Aorta (tissue), 5 donors: ENCODE measurements at regions not wholly inside any gene's neighbourhood (a gene's known extent, or its start where the extent isn't known, plus 50 kb on each side); places are given as distances from the start of the nearest gene placed in this dataset.

Source experiments
- ATAC-seq: fragments of 200-7000 bp; cut with Tn5 transposase; one replicate; pipeline ENCODE4 v1.9.1; 2022; ENCODE audit warnings: moderate library complexity; ENCODE audit not compliant: low FRiP score
- DNase-seq, 2 donors: peaks; one replicate each; pipeline ENCODE4 v3.0.0-alpha.2; 2020
- H3K27ac ChIP-seq, 2 donors: one replicate each; pipeline ENCODE4 v1.5.1; 2013; ENCODE audit warnings: low read length in 2 of 2, mild to moderate bottlenecking in 2 of 2, moderate library complexity in 2 of 2, control low read depth in 1 of 2, inconsistent platforms in 1 of 2, low read depth in 1 of 2
- H3K27me3 ChIP-seq, 2 donors: one replicate each; pipeline ENCODE4 v1.6.1; 2013; ENCODE audit warnings: control low read depth in 1 of 2, low read length in 1 of 2, mild to moderate bottlenecking in 1 of 2, moderate library complexity in 1 of 2; ENCODE audit not compliant: insufficient read depth in 2 of 2, control insufficient read depth in 1 of 2
- H3K36me3 ChIP-seq, 2 donors: one replicate each; pipeline ENCODE4 v1.6.1; 2013; ENCODE audit warnings: control low read depth in 1 of 2, low read length in 1 of 2, mild to moderate bottlenecking in 1 of 2; ENCODE audit not compliant: insufficient read depth in 2 of 2, control insufficient read depth in 1 of 2
- H3K4me1 ChIP-seq, 2 donors: one replicate each; pipeline ENCODE4 v1.6.1; 2013; ENCODE audit warnings: low read length in 2 of 2, control low read depth in 1 of 2, mild to moderate bottlenecking in 1 of 2, moderate library complexity in 1 of 2; ENCODE audit not compliant: insufficient read depth in 2 of 2, control insufficient read depth in 1 of 2
- H3K4me3 ChIP-seq, 2 donors: one replicate each; pipeline ENCODE4 v1.5.1; 2013; ENCODE audit warnings: low read length in 2 of 2, control low read depth in 1 of 2, mild to moderate bottlenecking in 1 of 2
- H3K9me3 ChIP-seq: one replicate; pipeline ENCODE4 v1.6.1; 2013; ENCODE audit warnings: mild to moderate bottlenecking, low read length; ENCODE audit not compliant: control insufficient read depth
- WGBS, 2 donors: extraction: QIAGEN DNeasy Blood & Tissue Kit; methylation state at CpG; one replicate each; pipeline ENCODE4 v1.1.7; 2013; 5-methylcytosine and 5-hydroxymethylcytosine counted together
- intact Hi-C, 2 donors: fragments of 100-400 bp; cut with DNase I; formaldehyde crosslinking; loops; one replicate each; pipeline versions ENCODE4 v1.14.2 to v1.15.0; 2022
- donor health status: healthy with polysubstance abuse.
- donor health status: Bipolar disorder and iron deficiency.
- donor health status: DM: no; HTN: no; CAD: no.
- donor health status: DM: no; HTN: no; CAD: no.
- donor health status: DM: yes; HTN: yes; CAD: no.

DNA sequence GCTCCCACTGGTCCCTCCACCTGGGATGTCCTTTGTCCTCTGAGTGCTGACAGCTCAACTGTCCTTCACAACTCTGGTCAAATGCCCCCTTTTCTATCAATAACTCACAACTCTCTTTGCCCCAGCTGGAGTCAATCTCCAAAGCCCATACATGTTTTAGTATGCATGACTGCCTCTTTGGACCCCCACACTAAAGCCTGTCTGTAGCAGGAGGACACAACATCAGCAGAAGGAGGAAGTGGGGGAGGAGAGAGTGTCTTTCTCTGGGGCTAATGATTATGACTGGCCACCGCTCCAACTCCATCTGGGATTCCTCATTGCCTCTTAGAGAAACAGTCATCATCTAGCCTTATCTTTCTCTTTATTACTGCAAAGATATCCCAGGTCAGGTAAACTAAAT lies 186.6 kb upstream of the FGGY start:
- 100% methylated on average over 1 of the region's 1 CpG for WGBS, 2 donors
- Histone ChIP-seq H3K4me3 (no peak overlapping the region), H3K9me3 (no peaks in the 10 kb centered on the region), H3K27ac (no peak overlapping the region), H3K4me1 (peaks cover 0 to 7% of the 10 kb centered on the region in 2 donors), H3K27me3 (no peaks in the 10 kb centered on the region), H3K36me3 (no peaks in the 10 kb centered on the region)
- DNase-seq (no peak), ATAC-seq (no peak)
- intact Hi-C loops: no loop called here

DNA sequence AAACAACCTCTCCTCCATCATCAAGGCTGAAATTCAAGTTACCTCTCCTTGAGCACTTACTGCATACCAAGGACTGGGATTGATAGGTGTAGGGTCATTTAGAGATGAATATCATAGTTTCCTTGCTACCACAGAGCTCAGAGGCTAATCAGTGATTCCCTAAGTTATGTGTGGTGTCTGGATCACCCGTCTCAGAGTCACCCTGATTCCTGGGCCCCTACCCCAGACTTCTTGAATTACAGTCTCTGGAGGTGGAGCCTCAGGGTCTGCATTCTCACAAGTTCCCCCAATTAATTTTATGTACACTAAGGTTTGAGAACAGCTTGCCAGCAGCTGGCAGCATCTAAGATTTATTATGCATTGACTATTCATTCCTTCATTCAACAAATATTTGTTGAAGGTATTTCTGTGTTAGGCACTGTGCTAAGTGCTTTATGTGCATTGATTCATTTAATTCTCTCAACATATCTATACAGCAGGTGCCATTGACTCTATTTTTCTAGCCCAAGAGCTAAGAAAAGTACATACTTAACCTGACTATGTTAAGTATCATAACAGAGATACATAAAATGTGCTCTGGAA lies 182.9 kb upstream of the FGGY start:
- WGBS, 2 donors: 92 to 100% methylated on average over 1 of the region's 1 CpG
- H3K27me3 ChIP-seq: no peaks in the 10 kb centered on the region
- no peak for DNase-seq
- no peaks in the 10 kb centered on the region for H3K9me3 ChIP-seq
- ATAC-seq: no peak
- intact Hi-C loops: no loop called here
- H3K4me1 ChIP-seq: no peaks in the 10 kb centered on the region
- no peak overlapping the region for H3K4me3 ChIP-seq
- H3K27ac ChIP-seq: no peak overlapping the region
- H3K36me3 ChIP-seq: no peaks in the 10 kb centered on the region

DNA sequence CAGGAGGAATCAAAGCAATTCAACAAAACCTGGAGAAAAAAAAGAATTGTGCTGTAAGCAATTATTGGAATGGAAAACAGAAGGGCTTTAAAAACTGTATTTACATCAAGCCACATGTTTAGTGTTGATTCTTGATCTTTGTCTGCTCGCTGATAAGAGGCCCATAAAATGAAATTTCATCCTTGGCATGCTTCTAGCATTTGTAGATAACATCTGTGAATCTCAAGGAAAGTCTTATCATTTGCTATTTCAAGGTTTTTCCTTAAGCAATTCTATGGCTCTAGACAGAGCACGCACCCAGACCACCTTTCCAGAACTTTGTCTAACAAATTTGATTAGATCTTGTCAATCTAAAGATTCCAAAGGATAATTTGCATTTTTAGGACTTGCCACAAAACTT lies 181.0 kb upstream of the FGGY start:
- H3K27ac ChIP-seq: no peak overlapping the region
- H3K4me1 ChIP-seq: no peaks in the 10 kb centered on the region
- no peaks in the 10 kb centered on the region for H3K9me3 ChIP-seq
- H3K27me3 ChIP-seq: no peaks in the 10 kb centered on the region
- 96 to 98% methylated on average over 2 of the region's 2 CpGs for WGBS, 2 donors
- intact Hi-C loops: no loop called here
- no peak for DNase-seq
- no peak for ATAC-seq
- H3K36me3 ChIP-seq: no peaks in the 10 kb centered on the region
- H3K4me3 ChIP-seq: no peak overlapping the region

DNA sequence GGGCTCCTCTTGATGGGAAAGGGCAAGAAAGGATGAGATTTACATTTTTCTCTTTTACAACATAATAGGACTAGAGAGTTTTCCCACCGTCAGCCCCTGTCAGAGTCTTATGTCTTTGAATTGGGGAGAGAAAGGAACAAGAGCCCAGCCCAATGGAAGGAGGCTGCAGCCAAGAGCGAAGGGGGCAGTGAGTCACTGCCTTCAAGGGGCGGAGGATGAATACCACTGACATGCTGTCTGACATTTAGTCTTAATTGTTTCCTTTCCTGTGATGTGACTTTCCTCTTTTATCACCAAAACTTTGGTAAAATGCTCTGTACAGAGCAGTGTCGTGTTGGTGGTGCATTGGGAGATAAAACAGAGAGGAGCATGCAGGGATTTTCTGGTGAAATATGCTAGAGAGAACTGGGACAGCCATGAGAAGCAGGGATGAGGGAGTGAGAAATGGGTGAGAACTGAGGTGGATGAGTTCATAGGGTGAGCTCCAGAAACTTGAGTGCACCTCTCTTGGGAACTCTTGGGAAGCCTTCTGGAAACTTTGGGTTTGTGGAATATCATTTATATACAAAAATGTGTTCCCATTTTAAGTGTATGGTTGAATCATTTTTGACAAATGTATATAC lies 179.9 kb upstream of the FGGY start:
- Histone ChIP-seq H3K9me3 (no peaks in the 10 kb centered on the region), H3K36me3 (no peaks in the 10 kb centered on the region), H3K27me3 (no peaks in the 10 kb centered on the region), H3K27ac (no peak overlapping the region), H3K4me1 (no peaks in the 10 kb centered on the region), H3K4me3 (no peak overlapping the region)
- ATAC-seq: no peak
- WGBS, 2 donors: 83 to 84% methylated on average over 4 of the region's 4 CpGs
- no peak for DNase-seq
- intact Hi-C loops: no loop called here

DNA sequence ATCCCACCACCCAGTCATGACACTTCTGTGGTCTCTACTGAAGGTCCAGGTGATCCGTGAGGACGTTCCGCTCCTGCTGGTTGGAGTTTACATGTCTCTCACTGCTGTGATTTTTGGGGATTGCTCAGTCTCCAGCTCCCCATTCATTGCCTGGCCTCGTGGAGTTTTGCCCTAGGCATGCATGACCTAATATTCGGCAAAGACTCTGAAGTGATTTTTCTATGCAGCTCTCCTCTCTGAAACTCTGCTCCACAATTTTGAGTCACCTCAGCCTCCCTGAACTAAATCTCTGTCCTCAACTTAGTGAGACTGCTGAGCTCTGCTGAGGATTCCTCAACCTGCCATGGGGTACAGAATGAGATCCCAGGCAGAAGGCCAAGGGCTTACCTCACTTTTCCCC lies 174.4 kb upstream of the FGGY start:
- H3K36me3 ChIP-seq: no peaks in the 10 kb centered on the region
- no peak overlapping the region for H3K4me3 ChIP-seq
- H3K27ac ChIP-seq: no peak overlapping the region
- WGBS, 2 donors: 73 to 75% methylated on average over 5 of the region's 5 CpGs
- H3K4me1 ChIP-seq: peaks cover 0 to 4% of the 10 kb centered on the region in 2 donors
- intact Hi-C loops: no loop called here
- ATAC-seq (no peak), DNase-seq (no peak)
- no peaks in the 10 kb centered on the region for H3K9me3 ChIP-seq
- H3K27me3 ChIP-seq: no peaks in the 10 kb centered on the region

DNA sequence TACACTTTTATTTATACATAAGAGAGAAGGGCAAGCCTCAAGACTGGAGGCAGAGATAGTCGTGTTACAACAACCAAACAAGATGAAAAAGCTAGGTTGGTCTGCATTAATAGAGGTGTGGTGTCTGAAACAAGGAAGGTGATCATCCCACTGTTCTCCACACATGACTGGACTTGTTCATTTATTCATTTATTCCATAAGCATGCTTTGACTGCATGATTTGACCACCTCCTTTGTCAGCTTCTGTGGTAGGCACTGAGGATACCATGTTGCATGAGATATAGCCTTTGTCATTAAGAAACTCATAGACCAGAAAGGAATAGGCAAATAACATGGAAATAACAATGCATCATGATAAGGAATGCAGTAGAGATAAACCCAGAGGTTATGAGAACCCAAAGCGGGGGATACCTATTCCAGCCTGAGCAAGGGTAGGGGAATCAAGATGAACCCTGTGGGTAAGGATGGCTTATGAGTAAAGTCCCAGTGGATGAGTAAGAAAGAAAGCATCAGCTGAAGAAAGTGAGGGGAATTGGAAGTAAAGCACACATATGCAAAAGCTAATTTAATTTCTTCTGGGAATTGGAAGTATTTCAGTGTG lies 173.7 kb upstream of the FGGY start:
- H3K9me3 ChIP-seq: no peaks in the 10 kb centered on the region
- no peak for DNase-seq
- peaks cover 0 to 4% of the 10 kb centered on the region in 2 donors for H3K4me1 ChIP-seq
- no peaks in the 10 kb centered on the region for H3K27me3 ChIP-seq
- no peak for ATAC-seq
- H3K27ac ChIP-seq: no peak overlapping the region
- no peak overlapping the region for H3K4me3 ChIP-seq
- intact Hi-C loops: no loop called here
- H3K36me3 ChIP-seq: no peaks in the 10 kb centered on the region
- WGBS, 2 donors: 98 to 99% methylated on average over 2 of the region's 2 CpGs

DNA sequence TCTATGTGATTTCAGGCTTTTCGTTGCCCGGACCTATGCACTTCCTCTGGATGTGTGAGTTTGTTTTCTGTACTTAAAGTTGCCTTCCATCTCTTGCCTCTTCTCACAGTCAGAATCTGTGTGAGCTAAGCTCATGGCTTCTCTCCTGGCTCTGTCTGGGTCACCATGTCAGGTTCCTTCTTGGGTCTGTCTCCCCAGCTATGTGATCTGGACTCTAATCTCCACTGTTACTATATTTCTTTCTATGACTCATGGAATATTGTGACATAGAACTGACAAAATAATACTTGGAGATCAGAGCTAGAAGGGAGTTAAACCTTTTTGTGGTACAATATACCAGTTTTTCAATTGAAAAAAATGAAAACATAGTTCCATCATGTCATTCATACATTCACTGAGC lies 172.7 kb upstream of the FGGY start:
- H3K4me3 ChIP-seq: no peak overlapping the region
- no peaks in the 10 kb centered on the region for H3K9me3 ChIP-seq
- intact Hi-C loops: no loop called here
- no peaks in the 10 kb centered on the region for H3K27me3 ChIP-seq
- H3K27ac ChIP-seq: no peak overlapping the region
- ATAC-seq: no peak
- H3K36me3 ChIP-seq: no peaks in the 10 kb centered on the region
- WGBS, 2 donors: 94 to 97% methylated on average over 2 of the region's 2 CpGs
- peaks cover 0 to 4% of the 10 kb centered on the region in 2 donors for H3K4me1 ChIP-seq
- no peak for DNase-seq

DNA sequence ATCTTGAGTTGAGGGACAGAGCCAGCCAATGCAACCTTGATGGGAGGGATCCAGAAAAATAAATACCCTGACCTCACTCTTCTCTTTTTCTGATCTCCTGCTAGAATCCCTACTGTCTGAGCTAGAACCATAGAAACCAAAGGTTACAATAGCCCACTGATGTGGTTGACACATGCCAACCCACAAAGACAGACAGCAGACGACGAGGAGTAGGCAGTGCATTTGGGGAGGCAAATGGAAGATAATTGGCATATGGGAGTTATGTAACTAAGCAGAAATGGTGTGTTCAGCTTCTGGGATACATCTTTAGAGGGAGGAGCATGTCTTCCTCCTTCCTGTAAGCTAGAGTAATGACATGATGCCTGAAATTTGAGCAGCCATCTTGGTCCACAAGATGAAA lies 171.7 kb upstream of the FGGY start:
- WGBS, 2 donors: 98 to 100% methylated on average over 2 of the region's 2 CpGs

DNA sequence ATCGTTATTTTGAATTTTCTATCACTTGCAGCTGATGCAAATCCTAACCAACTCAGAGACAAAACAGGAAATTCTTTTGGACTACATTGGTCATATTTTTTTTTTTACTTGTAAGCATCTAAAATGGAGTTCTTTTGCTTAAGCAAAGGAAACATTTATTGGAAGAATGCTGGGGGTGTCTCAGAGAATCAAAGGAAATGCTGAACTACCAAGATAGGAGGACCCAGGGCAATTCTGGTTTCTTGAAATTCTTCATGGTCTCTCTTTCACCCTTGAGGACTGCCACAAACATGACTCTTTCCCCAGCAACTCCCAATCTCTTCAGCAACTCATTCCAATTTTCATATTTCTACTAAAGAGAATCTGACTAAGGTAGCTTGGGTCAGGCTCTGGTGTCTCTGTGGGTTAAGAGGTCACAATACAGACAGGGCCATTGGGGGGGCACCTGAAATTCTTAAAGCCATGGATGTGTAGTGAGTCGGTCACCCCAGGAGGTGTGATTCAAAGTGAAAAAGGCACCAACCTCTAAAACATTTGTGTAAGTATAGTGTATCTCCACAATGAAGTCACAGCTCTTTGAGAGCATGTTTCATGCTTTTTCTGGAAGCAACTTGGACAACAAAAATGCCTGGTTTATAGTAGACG lies 171.1 kb upstream of the FGGY start:
- no peaks in the 10 kb centered on the region for H3K27me3 ChIP-seq
- WGBS, 2 donors: 79 to 80% methylated on average over 3 of the region's 3 CpGs
- intact Hi-C loops: no loop called here
- peaks cover 2 to 4% of the 10 kb centered on the region in 2 donors for H3K4me1 ChIP-seq
- H3K36me3 ChIP-seq: no peaks in the 10 kb centered on the region
- H3K9me3 ChIP-seq: no peaks in the 10 kb centered on the region
- no peak overlapping the region for H3K27ac ChIP-seq
- ATAC-seq (no peak), DNase-seq (no peak)
- H3K4me3 ChIP-seq: no peak overlapping the region

More for the DNA sequence above, 171.7 kb upstream of the FGGY start:
- DNase-seq: no peak
- Histone ChIP-seq H3K36me3 (no peaks in the 10 kb centered on the region), H3K9me3 (no peaks in the 10 kb centered on the region), H3K4me3 (no peak overlapping the region), H3K4me1 (peaks cover 0 to 4% of the 10 kb centered on the region in 2 donors), H3K27ac (no peak overlapping the region), H3K27me3 (no peaks in the 10 kb centered on the region)
- ATAC-seq: no peak
- intact Hi-C loops: no loop called here
